H9 (cell line): ENCODE measurements at regions not wholly inside any gene's neighbourhood (a gene's known extent, or its start where the extent isn't known, plus 50 kb on each side); places are given as distances from the start of the nearest gene placed in this dataset.

ENCODE experiments used
- DNase-seq: peaks from one replicate; pipeline ENCODE4 v3.0.0-alpha.2; 2017
- H2AFZ ChIP-seq: one replicate; pipeline ENCODE4 v1.6.1; 2013; ENCODE audit warnings: mild to moderate bottlenecking, low read length, control low read depth, moderate library complexity
- H2AK5ac ChIP-seq: 2 replicates; pipeline ENCODE4 v1.6.1; 2013; ENCODE audit warnings: low read length, control low read depth, mixed read lengths; ENCODE audit not compliant: insufficient read length
- H2BK120ac ChIP-seq: one replicate; pipeline ENCODE4 v1.6.1; 2013; ENCODE audit warnings: low read depth, mild to moderate bottlenecking, low read length, control low read depth, inconsistent platforms; ENCODE audit not compliant: poor library complexity, severe bottlenecking
- H2BK12ac ChIP-seq: 2 replicates; pipeline ENCODE4 v1.6.1; 2013; ENCODE audit warnings: low read length, control low read depth, mixed read lengths, low read depth; ENCODE audit not compliant: insufficient read length
- H2BK15ac ChIP-seq: 2 replicates; pipeline ENCODE4 v1.6.1; 2013; ENCODE audit warnings: low read depth, low read length, control low read depth
- H2BK20ac ChIP-seq: one replicate; pipeline ENCODE4 v1.6.1; 2013; ENCODE audit warnings: low read depth, mild to moderate bottlenecking, low read length, control low read depth, inconsistent platforms; ENCODE audit not compliant: poor library complexity, severe bottlenecking
- H2BK5ac ChIP-seq: 2 replicates; pipeline ENCODE4 v1.6.1; 2013; ENCODE audit warnings: low read length, control low read depth, mixed read lengths; ENCODE audit not compliant: insufficient read length
- H3K14ac ChIP-seq: 2 replicates; pipeline ENCODE4 v1.6.1; 2013; ENCODE audit warnings: low read length, control low read depth; ENCODE audit not compliant: insufficient read depth
- H3K18ac ChIP-seq: 2 replicates; pipeline ENCODE4 v1.6.1; 2013; ENCODE audit warnings: low read depth, mild to moderate bottlenecking, mixed read lengths, low read length, control low read depth; ENCODE audit not compliant: insufficient read length
- H3K23ac ChIP-seq: 2 replicates; pipeline ENCODE4 v1.6.1; 2013; ENCODE audit warnings: low read length, control low read depth, mixed read lengths, low read depth; ENCODE audit not compliant: insufficient read length
- H3K23me2 ChIP-seq: 2 replicates; pipeline ENCODE4 v1.6.1; 2013; ENCODE audit warnings: low read depth, mild to moderate bottlenecking, mixed read lengths, low read length, control low read depth; ENCODE audit not compliant: insufficient read length, poor library complexity, severe bottlenecking
- H3K27ac ChIP-seq: 2 replicates; pipeline ENCODE4 v1.5.1; 2013; ENCODE audit warnings: low read length, control low read depth, mixed read lengths, low read depth; ENCODE audit not compliant: insufficient read length
- H3K27me3 ChIP-seq: 2 replicates; pipeline ENCODE4 v1.6.1; 2013; ENCODE audit warnings: low read length, control low read depth, inconsistent platforms; ENCODE audit not compliant: insufficient read depth
- H3K4ac ChIP-seq: 2 replicates; pipeline ENCODE4 v1.6.1; 2013; ENCODE audit warnings: low read depth, mild to moderate bottlenecking, control low read depth, inconsistent platforms, low read length, moderate library complexity
- H3K4me1 ChIP-seq: 2 replicates; pipeline ENCODE4 v1.6.1; 2013; ENCODE audit warnings: low read length, control low read depth, inconsistent platforms; ENCODE audit not compliant: insufficient read depth
- H3K4me2 ChIP-seq: 2 replicates; pipeline ENCODE4 v1.6.1; 2013; ENCODE audit warnings: low read length, control low read depth, mixed read lengths; ENCODE audit not compliant: insufficient read length, insufficient read depth
- H3K56ac ChIP-seq: 2 replicates; pipeline ENCODE4 v1.6.1; 2013; ENCODE audit warnings: low read depth, mild to moderate bottlenecking, mixed read lengths, low read length, control low read depth; ENCODE audit not compliant: insufficient read length
- H3K79me1 ChIP-seq: 2 replicates; pipeline ENCODE4 v1.6.1; 2013; ENCODE audit warnings: low read depth, mild to moderate bottlenecking, moderate library complexity, low read length, control low read depth, inconsistent platforms; ENCODE audit not compliant: insufficient read depth, poor library complexity, severe bottlenecking
- H3K79me2 ChIP-seq: 2 replicates; pipeline ENCODE4 v1.6.1; 2013; ENCODE audit warnings: low read length, control low read depth, inconsistent platforms; ENCODE audit not compliant: insufficient read depth
- H3K9ac ChIP-seq: 2 replicates; pipeline ENCODE4 v1.6.1; 2013; ENCODE audit warnings: low read length, control low read depth, mixed read lengths; ENCODE audit not compliant: insufficient read length; ENCODE audit errors: extremely low read depth
- H3K9me3 ChIP-seq: one replicate; pipeline ENCODE4 v1.6.1; 2013; ENCODE audit warnings: low read depth, low read length, inconsistent platforms; ENCODE audit not compliant: control insufficient read depth
- H3T11ph ChIP-seq: one replicate; pipeline ENCODE4 v1.6.1; 2013; ENCODE audit warnings: mild to moderate bottlenecking, low read length, control low read depth, inconsistent platforms
- H4K20me1 ChIP-seq: one replicate; pipeline ENCODE4 v1.6.1; 2013; ENCODE audit not compliant: control insufficient read depth, insufficient read length, insufficient read depth
- H4K5ac ChIP-seq: 2 replicates; pipeline ENCODE4 v1.6.1; 2013; ENCODE audit warnings: low read depth, mild to moderate bottlenecking, mixed read lengths, low read length, control low read depth; ENCODE audit not compliant: insufficient read length
- H4K8ac ChIP-seq: replicated peaks from 2 replicates; pipeline ENCODE4 v1.6.1; 2013; ENCODE audit warnings: low read length, control low read depth, mixed read lengths, low read depth; ENCODE audit not compliant: insufficient read length
- H4K91ac ChIP-seq: 2 replicates; pipeline ENCODE4 v1.6.1; 2013; ENCODE audit warnings: low read depth, mild to moderate bottlenecking, moderate library complexity, mixed read lengths, low read length, control low read depth; ENCODE audit not compliant: insufficient read length
- H3K27ac Mint-ChIP-seq, 3 experiments: 2 replicates in 2 of 3; 3 replicates in 1 of 3; pipeline ENCODE4 v1.8.0; 2020 to 2021; ENCODE audit warnings: mixed read lengths in 3 of 3, mild to moderate bottlenecking in 1 of 3, moderate library complexity in 1 of 3
- H3K27me3 Mint-ChIP-seq: 2 replicates; pipeline ENCODE4 v1.8.0; 2021; ENCODE audit warnings: low read depth, mild to moderate bottlenecking, moderate library complexity, mixed read lengths
- H3K36me3 Mint-ChIP-seq, 3 experiments: 2 replicates in 2 of 3; 3 replicates in 1 of 3; pipeline ENCODE4 v1.8.0; 2020 to 2021; ENCODE audit warnings: low read depth in 3 of 3, mixed read lengths in 3 of 3; ENCODE audit not compliant: insufficient read depth in 1 of 3
- H3K4me1 Mint-ChIP-seq, 2 experiments: 2 replicates each; pipeline ENCODE4 v1.8.0; 2020; ENCODE audit warnings: mixed read lengths in 2 of 2
- H3K4me3 Mint-ChIP-seq, 2 experiments: 2 replicates in 1 of 2; 3 replicates in 1 of 2; pipeline ENCODE4 v1.8.0; 2020 to 2021; ENCODE audit warnings: mild to moderate bottlenecking in 2 of 2, mixed read lengths in 2 of 2, moderate library complexity in 1 of 2
- H3K9me3 Mint-ChIP-seq, 2 experiments: 2 replicates in 1 of 2; 3 replicates in 1 of 2; pipeline ENCODE4 v1.8.0; 2020; ENCODE audit warnings: mild to moderate bottlenecking in 2 of 2, mixed read lengths in 2 of 2, moderate library complexity in 1 of 2
- CTCF ChIP-seq: fragments of 200-600 bp; sonication (generic); conservative IDR thresholded peaks from 3 replicates; pipeline ENCODE4 v1.8.0; 2021; ENCODE audit warnings: antibody characterized with exemption, mild to moderate bottlenecking
- WGBS: extraction: QIAGEN DNeasy Blood & Tissue Kit; methylation state at CpG from one replicate; pipeline ENCODE4 v1.1.7; 2013; ENCODE audit warnings: missing lambda C conversion rate, low lambda C conversion rate, mixed read lengths; ENCODE audit not compliant: insufficient read length; ENCODE audit errors: extremely low coverage; 5-methylcytosine and 5-hydroxymethylcytosine counted together

- Histone ChIP-seq H2AFZ (no peak overlapping the region), H4K8ac (no peak overlapping the region), H3K9me3 (no peaks in the 10 kb centered on the region), H3T11ph (no peak overlapping the region), H2BK12ac (no peak overlapping the region), H3K9ac (no peak overlapping the region), H4K20me1 (no peaks in the 10 kb centered on the region), H3K23ac (no peak overlapping the region), H3K79me1 (no peaks in the 10 kb centered on the region), H2BK120ac (no peak overlapping the region), H3K56ac (no peak overlapping the region), H4K5ac (no peak overlapping the region), H2BK15ac (no peak overlapping the region), H3K4ac (no peak overlapping the region), H3K14ac (no peak overlapping the region), H2BK20ac (no peak overlapping the region), H3K27me3 (no peaks in the 10 kb centered on the region), H4K91ac (no peak overlapping the region), H3K79me2 (no peaks in the 10 kb centered on the region), H3K4me2 (no peak overlapping the region), H3K18ac (no peak overlapping the region), H2AK5ac (no peak overlapping the region), H2BK5ac (no peak overlapping the region), H3K27ac (no peak overlapping the region), H3K23me2 (no peaks in the 10 kb centered on the region), H3K4me1 (no peaks in the 10 kb centered on the region)
- no peaks in the 10 kb centered on the region for H3K36me3 Mint-ChIP-seq
- H3K27me3 Mint-ChIP-seq = no peaks in the 10 kb centered on the region
- no CpG with 5 or more reads among the region's 2 CpGs for WGBS
- TF ChIP-seq CTCF = no peak
- no peak for DNase-seq
- no peak overlapping the region for H3K27ac Mint-ChIP-seq
- peaks cover 30 to 39% of the 10 kb centered on the region in 2 experiments for H3K4me1 Mint-ChIP-seq
- H3K4me3 Mint-ChIP-seq = no peak overlapping the region
- H3K9me3 Mint-ChIP-seq = no peaks in the 10 kb centered on the region
Observed at GRCh38 chr20:7657569-7657968, 282.7 kb downstream of the HAO1 start.
